ENCODE measurements at regions not wholly inside any gene's neighbourhood (a gene's known extent, or its start where the extent isn't known, plus 50 kb on each side); places are given as distances from the start of the nearest gene placed in this dataset.

GRCh38 chr2:41087946-41088345, 636.1 kb upstream of the SLC8A1 start:
- Mint-ChIP-seq H3K4me3 (no peak overlapping the region), H3K36me3 (ENCODE audit: low read depth) (no peaks in the 10 kb centered on the region), H3K27ac (no peak overlapping the region), H3K4me1 (ENCODE audit: low read depth) (no peaks in the 10 kb centered on the region), H3K27me3 (ENCODE audit: low read depth) (no peaks in the 10 kb centered on the region), H3K9me3 (no peaks in the 10 kb centered on the region)

- no peaks in the 10 kb centered on the region for H3K4me1 Mint-ChIP-seq (ENCODE audit: low read depth)
- H3K27me3 Mint-ChIP-seq (ENCODE audit: low read depth) = no peaks in the 10 kb centered on the region
- no peaks in the 10 kb centered on the region for H3K36me3 Mint-ChIP-seq (ENCODE audit: low read depth)
- H3K4me3 Mint-ChIP-seq = no peak overlapping the region
- no peak overlapping the region for H3K27ac Mint-ChIP-seq
- no peaks in the 10 kb centered on the region for H3K9me3 Mint-ChIP-seq
These were observed 649.4 kb upstream of the SLC8A1 start for GRCh38 chr2:41101281-41101680.

- no peak overlapping the region for H3K4me3 Mint-ChIP-seq
- no peaks in the 10 kb centered on the region for H3K27me3 Mint-ChIP-seq (ENCODE audit: low read depth)
- H3K27ac Mint-ChIP-seq = no peak overlapping the region
- H3K9me3 Mint-ChIP-seq = no peaks in the 10 kb centered on the region
- no peaks in the 10 kb centered on the region for H3K4me1 Mint-ChIP-seq (ENCODE audit: low read depth)
- H3K36me3 Mint-ChIP-seq (ENCODE audit: low read depth) = no peaks in the 10 kb centered on the region
These were observed 657.9 kb upstream of the SLC8A1 start for GRCh38 chr2:41109744-41110143.

GRCh38 chr2:41111836-41112627, 660.1 kb upstream of the SLC8A1 start:
- Mint-ChIP-seq H3K27me3 (ENCODE audit: low read depth) (no peaks in the 10 kb centered on the region), H3K9me3 (no peaks in the 10 kb centered on the region), H3K36me3 (ENCODE audit: low read depth) (no peaks in the 10 kb centered on the region), H3K4me1 (ENCODE audit: low read depth) (no peaks in the 10 kb centered on the region), H3K4me3 (no peak overlapping the region), H3K27ac (no peak overlapping the region)

- H3K36me3 Mint-ChIP-seq (ENCODE audit: low read depth) = no peaks in the 10 kb centered on the region
- H3K4me3 Mint-ChIP-seq = no peak overlapping the region
- H3K27ac Mint-ChIP-seq = no peak overlapping the region
- H3K9me3 Mint-ChIP-seq = no peaks in the 10 kb centered on the region
- H3K27me3 Mint-ChIP-seq (ENCODE audit: low read depth) = no peaks in the 10 kb centered on the region
- no peaks in the 10 kb centered on the region for H3K4me1 Mint-ChIP-seq (ENCODE audit: low read depth)
These were observed 664.4 kb upstream of the SLC8A1 start for GRCh38 chr2:41116106-41116797.

- H3K27me3 Mint-ChIP-seq (ENCODE audit: low read depth) = no peaks in the 10 kb centered on the region
- H3K27ac Mint-ChIP-seq = no peak overlapping the region
- no peaks in the 10 kb centered on the region for H3K4me1 Mint-ChIP-seq (ENCODE audit: low read depth)
- no peaks in the 10 kb centered on the region for H3K9me3 Mint-ChIP-seq
- H3K4me3 Mint-ChIP-seq = no peak overlapping the region
- no peaks in the 10 kb centered on the region for H3K36me3 Mint-ChIP-seq (ENCODE audit: low read depth)
These were observed 667.6 kb upstream of the SLC8A1 start for GRCh38 chr2:41119489-41119888.

GRCh38 chr2:41123341-41123740, 671.5 kb upstream of the SLC8A1 start:
- no peaks in the 10 kb centered on the region for H3K27me3 Mint-ChIP-seq (ENCODE audit: low read depth)
- no peak overlapping the region for H3K4me3 Mint-ChIP-seq
- no peaks in the 10 kb centered on the region for H3K36me3 Mint-ChIP-seq (ENCODE audit: low read depth)
- no peak overlapping the region for H3K27ac Mint-ChIP-seq
- H3K4me1 Mint-ChIP-seq (ENCODE audit: low read depth) = no peaks in the 10 kb centered on the region
- H3K9me3 Mint-ChIP-seq = no peaks in the 10 kb centered on the region

GRCh38 chr2:41127351-41127750, 675.5 kb upstream of the SLC8A1 start:
- no peaks in the 10 kb centered on the region for H3K9me3 Mint-ChIP-seq
- H3K36me3 Mint-ChIP-seq (ENCODE audit: low read depth) = no peaks in the 10 kb centered on the region
- no peaks in the 10 kb centered on the region for H3K27me3 Mint-ChIP-seq (ENCODE audit: low read depth)
- no peak overlapping the region for H3K4me3 Mint-ChIP-seq
- no peaks in the 10 kb centered on the region for H3K4me1 Mint-ChIP-seq (ENCODE audit: low read depth)
- no peak overlapping the region for H3K27ac Mint-ChIP-seq

- Mint-ChIP-seq H3K36me3 (ENCODE audit: low read depth) (no peaks in the 10 kb centered on the region), H3K4me1 (ENCODE audit: low read depth) (no peaks in the 10 kb centered on the region), H3K27ac (no peak overlapping the region), H3K27me3 (ENCODE audit: low read depth) (no peaks in the 10 kb centered on the region), H3K9me3 (no peaks in the 10 kb centered on the region), H3K4me3 (no peak overlapping the region)
These were observed 678.1 kb upstream of the SLC8A1 start for GRCh38 chr2:41129988-41130387.

GRCh38 chr2:41137031-41137430, 685.1 kb upstream of the SLC8A1 start:
- no peaks in the 10 kb centered on the region for H3K27me3 Mint-ChIP-seq (ENCODE audit: low read depth)
- H3K4me3 Mint-ChIP-seq = no peak overlapping the region
- no peak overlapping the region for H3K27ac Mint-ChIP-seq
- no peaks in the 10 kb centered on the region for H3K4me1 Mint-ChIP-seq (ENCODE audit: low read depth)
- no peaks in the 10 kb centered on the region for H3K9me3 Mint-ChIP-seq
- H3K36me3 Mint-ChIP-seq (ENCODE audit: low read depth) = no peaks in the 10 kb centered on the region

- H3K27me3 Mint-ChIP-seq (ENCODE audit: low read depth) = no peaks in the 10 kb centered on the region
- no peaks in the 10 kb centered on the region for H3K36me3 Mint-ChIP-seq (ENCODE audit: low read depth)
- H3K9me3 Mint-ChIP-seq = no peaks in the 10 kb centered on the region
- no peaks in the 10 kb centered on the region for H3K4me1 Mint-ChIP-seq (ENCODE audit: low read depth)
- no peak overlapping the region for H3K27ac Mint-ChIP-seq
- H3K4me3 Mint-ChIP-seq = no peak overlapping the region
These were observed 689.4 kb upstream of the SLC8A1 start for GRCh38 chr2:41141146-41141791.

- Mint-ChIP-seq H3K27me3 (ENCODE audit: low read depth) (no peaks in the 10 kb centered on the region), H3K9me3 (no peaks in the 10 kb centered on the region), H3K4me1 (ENCODE audit: low read depth) (no peaks in the 10 kb centered on the region), H3K4me3 (no peak overlapping the region), H3K36me3 (ENCODE audit: low read depth) (no peaks in the 10 kb centered on the region), H3K27ac (no peak overlapping the region)
These were observed 690.6 kb upstream of the SLC8A1 start for GRCh38 chr2:41142478-41142877.

- Mint-ChIP-seq H3K4me3 (no peak overlapping the region), H3K36me3 (ENCODE audit: low read depth) (no peaks in the 10 kb centered on the region), H3K27me3 (ENCODE audit: low read depth) (no peaks in the 10 kb centered on the region), H3K27ac (no peak overlapping the region), H3K4me1 (ENCODE audit: low read depth) (no peaks in the 10 kb centered on the region), H3K9me3 (no peaks in the 10 kb centered on the region)
These were observed 693.2 kb upstream of the SLC8A1 start for GRCh38 chr2:41145066-41145465.

- Mint-ChIP-seq H3K4me3 (no peak overlapping the region), H3K36me3 (ENCODE audit: low read depth) (no peaks in the 10 kb centered on the region), H3K4me1 (ENCODE audit: low read depth) (no peaks in the 10 kb centered on the region), H3K27ac (no peak overlapping the region), H3K9me3 (no peaks in the 10 kb centered on the region), H3K27me3 (ENCODE audit: low read depth) (no peaks in the 10 kb centered on the region)
These were observed 697.2 kb upstream of the SLC8A1 start for GRCh38 chr2:41149054-41149453.

- H3K4me3 Mint-ChIP-seq = no peak overlapping the region
- no peaks in the 10 kb centered on the region for H3K27me3 Mint-ChIP-seq (ENCODE audit: low read depth)
- no peak overlapping the region for H3K27ac Mint-ChIP-seq
These were observed 699.9 kb upstream of the SLC8A1 start for GRCh38 chr2:41151746-41152145.

More at GRCh38 chr2:41151746-41152145, 699.9 kb upstream of the SLC8A1 start:
- H3K9me3 Mint-ChIP-seq = peaks cover under 1% of the 10 kb centered on the region
- H3K36me3 Mint-ChIP-seq (ENCODE audit: low read depth) = no peaks in the 10 kb centered on the region
- no peaks in the 10 kb centered on the region for H3K4me1 Mint-ChIP-seq (ENCODE audit: low read depth)

All from T-helper 1 cell treated with Interleukin-12 subunit alpha and Interleukin-12 subunit beta and Interleukin-4 antibody, amounts not matched to agents 30 μg/mL and 1 μg/mL, for 36 hours (primary cell).